Activated naive CD4-positive, alpha-beta T cell treated with anti-CD3 and anti-CD28 coated beads for 36 hours (primary cell): ENCODE measurements at regions not wholly inside any gene's neighbourhood (a gene's known extent, or its start where the extent isn't known, plus 50 kb on each side); places are given as distances from the start of the nearest gene placed in this dataset.
A peak's percentile ranks its signal among the peaks of the same experiment; 100 is the strongest.

Experiments
- CTCF ChIA-PET: fragments of 350-600 bp; sonication (Branson Sonifier 250); formaldehyde crosslinking; loops from one replicate; lab custom pipeline; 2021; ENCODE audit warnings: antibody characterized with exemption; lab: Charles Lee
- DNase-seq: peaks from one replicate; pipeline ENCODE4 v3.0.0-alpha.2; 2020
- H3K27ac Mint-ChIP-seq: one replicate; pipeline ENCODE4 v1.8.0; 2021; ENCODE audit warnings: mild to moderate bottlenecking, mixed read lengths
- H3K27me3 Mint-ChIP-seq: one replicate; pipeline ENCODE4 v1.8.0; 2021; ENCODE audit warnings: low read depth, mixed read lengths
- H3K36me3 Mint-ChIP-seq: one replicate; pipeline ENCODE4 v1.8.0; 2021; ENCODE audit warnings: low read depth, mixed read lengths
- H3K4me1 Mint-ChIP-seq: one replicate; pipeline ENCODE4 v1.8.0; 2021; ENCODE audit warnings: low read depth, mixed read lengths
- H3K4me3 Mint-ChIP-seq: one replicate; pipeline ENCODE4 v1.8.0; 2021; ENCODE audit warnings: mild to moderate bottlenecking, moderate library complexity, mixed read lengths
- H3K9me3 Mint-ChIP-seq: one replicate; pipeline ENCODE4 v1.8.0; 2021; ENCODE audit warnings: mixed read lengths
- intact Hi-C: fragments of 100-400 bp; cut with micrococcal nuclease; formaldehyde crosslinking; loops from one replicate; pipeline ENCODE4 v1.15.1; 2023

DNA sequence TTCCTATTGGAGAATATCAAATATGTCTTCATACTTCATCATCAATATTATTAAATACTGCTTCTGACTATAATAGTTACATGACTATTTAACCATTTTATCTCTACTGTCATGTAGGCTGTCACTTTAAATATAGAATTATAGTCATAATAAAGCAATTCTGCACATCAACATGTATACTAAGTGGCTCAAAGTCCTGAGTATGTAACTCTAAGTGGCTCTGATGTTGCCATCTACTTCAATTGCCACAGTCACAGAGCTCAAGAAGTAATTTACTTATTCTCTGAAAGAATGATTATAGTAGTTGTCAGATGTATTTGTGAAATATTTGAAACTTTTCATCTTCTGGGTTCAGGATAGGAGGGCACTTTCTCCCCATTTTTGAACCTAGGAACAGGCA is 202.3 kb downstream of the KITLG start:
- no peaks in the 10 kb centered on the region for H3K9me3 Mint-ChIP-seq
- CTCF ChIA-PET = no interaction called here

DNA sequence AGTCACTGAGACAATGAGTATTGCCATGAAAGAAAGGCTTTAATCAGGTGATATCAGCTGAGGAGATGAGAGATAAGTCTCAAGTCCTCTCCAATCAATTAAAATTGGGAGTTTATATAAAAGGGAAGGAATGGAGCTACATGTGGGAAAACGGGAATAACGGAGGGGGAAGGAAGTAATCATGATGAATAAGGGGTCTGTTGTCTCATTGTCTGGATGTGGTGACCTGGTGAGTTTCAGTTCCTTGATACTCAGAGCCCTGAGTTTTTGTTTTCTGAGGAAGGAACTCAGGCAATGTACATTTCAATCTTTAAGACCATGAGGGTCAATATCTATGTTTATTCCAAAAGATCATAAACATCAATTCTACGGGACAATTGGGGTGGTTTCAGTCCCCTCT is 198.8 kb downstream of the KITLG start:
- intact Hi-C loops = no loop called here
- H3K9me3 Mint-ChIP-seq = no peaks in the 10 kb centered on the region
- no peak overlapping the region for H3K27ac Mint-ChIP-seq
- no peak for DNase-seq
- CTCF ChIA-PET = no interaction called here
- H3K36me3 Mint-ChIP-seq = no peaks in the 10 kb centered on the region
- H3K27me3 Mint-ChIP-seq = no peaks in the 10 kb centered on the region
- H3K4me3 Mint-ChIP-seq = no peak overlapping the region
- no peaks in the 10 kb centered on the region for H3K4me1 Mint-ChIP-seq

More for the DNA sequence above, 202.3 kb downstream of the KITLG start:
- H3K27ac Mint-ChIP-seq = no peak overlapping the region
- H3K4me1 Mint-ChIP-seq = no peaks in the 10 kb centered on the region
- H3K27me3 Mint-ChIP-seq = no peaks in the 10 kb centered on the region
- intact Hi-C loops = no loop called here
- no peaks in the 10 kb centered on the region for H3K36me3 Mint-ChIP-seq
- DNase-seq = no peak
- H3K4me3 Mint-ChIP-seq = no peak overlapping the region

DNA sequence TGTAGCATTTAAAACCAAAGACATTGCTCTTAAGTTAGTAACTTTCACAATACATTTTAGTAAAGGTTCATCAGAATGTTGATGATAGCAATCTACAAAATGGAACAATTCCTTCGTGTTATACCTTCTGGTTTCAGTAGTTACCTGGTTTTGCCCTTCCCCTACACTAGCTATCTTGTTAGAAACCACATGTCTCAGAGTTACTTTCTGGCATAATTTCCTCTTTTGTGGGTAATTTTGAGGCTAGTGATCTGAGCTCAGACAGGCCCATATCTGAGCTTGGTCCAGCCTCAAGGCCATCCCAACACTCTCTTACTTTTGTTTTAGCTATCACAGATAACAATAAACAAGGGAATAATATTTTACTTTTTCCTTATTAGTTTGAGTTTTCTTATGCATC is 196.9 kb downstream of the KITLG start:
- intact Hi-C loops = no loop called here
- Mint-ChIP-seq H3K27ac (no peak overlapping the region), H3K36me3 (no peaks in the 10 kb centered on the region), H3K27me3 (no peaks in the 10 kb centered on the region), H3K9me3 (no peaks in the 10 kb centered on the region), H3K4me3 (no peak overlapping the region), H3K4me1 (no peaks in the 10 kb centered on the region)
- no peak for DNase-seq
- CTCF ChIA-PET = no interaction called here

DNA sequence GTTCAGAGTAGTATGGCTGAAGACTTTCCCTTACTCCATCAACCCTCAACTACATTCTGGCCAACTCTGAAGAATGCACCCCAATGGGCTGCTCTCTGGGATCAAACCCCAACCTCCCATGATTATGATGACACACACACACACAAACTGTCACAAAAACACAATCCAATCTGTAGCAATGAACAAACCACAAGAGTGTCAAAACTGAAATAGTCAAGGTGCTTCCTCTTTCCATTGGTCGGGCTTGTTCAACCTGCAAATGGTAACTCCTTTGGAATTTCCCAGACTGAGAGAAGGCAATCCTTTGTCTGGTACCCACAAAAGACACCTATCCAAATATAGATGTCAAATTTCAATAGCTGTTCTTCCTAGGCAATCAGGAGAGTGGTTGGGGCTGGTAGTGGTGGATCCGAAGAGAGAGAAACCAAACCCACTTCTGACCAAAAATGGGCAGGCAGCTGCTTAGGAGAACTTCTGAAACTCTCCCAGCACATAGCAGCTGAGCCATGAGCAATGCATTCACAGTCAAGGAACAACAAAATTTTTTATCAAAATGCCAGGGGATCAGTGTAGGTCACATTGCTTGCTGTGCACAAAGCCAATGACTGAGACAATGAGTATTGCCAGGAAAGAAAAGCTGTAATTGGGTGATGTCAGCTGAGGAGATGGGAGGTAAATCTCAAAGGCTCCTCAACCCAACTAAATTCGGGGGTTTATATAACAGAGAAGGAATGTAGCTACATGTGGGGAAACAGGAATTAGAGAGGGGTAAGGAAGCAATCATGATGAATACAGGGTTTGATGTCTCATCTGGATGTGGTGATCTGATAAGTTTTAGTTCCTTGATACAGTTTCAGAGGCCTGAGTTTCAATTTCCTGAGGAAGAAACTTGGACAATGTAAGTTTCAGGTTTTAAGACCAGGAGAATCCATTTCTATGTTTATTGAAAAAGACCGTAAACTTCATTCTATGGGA is 191.4 kb downstream of the KITLG start:
- no peak for DNase-seq
- Mint-ChIP-seq H3K9me3 (no peaks in the 10 kb centered on the region), H3K27ac (no peak overlapping the region), H3K36me3 (no peaks in the 10 kb centered on the region), H3K27me3 (no peaks in the 10 kb centered on the region), H3K4me3 (no peak overlapping the region), H3K4me1 (no peaks in the 10 kb centered on the region)
- intact Hi-C loops = no loop called here
- CTCF ChIA-PET = interaction anchor here (0.6 kb wide), 1 partner anchor 232 kb away, joined by 4 read pairs; no protein-coding TSS in a partner anchor

DNA sequence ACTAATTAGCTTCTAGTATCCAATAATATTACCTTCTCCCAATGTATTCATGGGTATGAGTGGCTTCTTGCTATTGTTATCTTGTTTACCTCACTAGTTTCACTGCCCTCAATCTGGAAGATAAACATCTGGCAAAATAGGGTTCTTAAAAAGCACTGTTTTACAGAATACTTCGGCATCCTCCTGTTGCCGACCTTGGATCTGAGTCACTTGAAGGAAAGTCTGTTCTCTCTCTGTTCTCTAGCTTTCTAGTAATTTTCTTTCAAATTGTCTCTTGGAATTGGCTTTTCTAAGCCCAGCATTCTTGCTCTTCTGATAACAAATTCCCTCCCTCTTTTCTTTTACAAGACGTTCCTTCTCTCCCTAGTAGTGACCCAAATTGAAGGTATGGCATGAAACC is 189.5 kb downstream of the KITLG start:
- H3K4me3 Mint-ChIP-seq = no peak overlapping the region
- CTCF ChIA-PET = no interaction called here
- no peaks in the 10 kb centered on the region for H3K4me1 Mint-ChIP-seq
- H3K9me3 Mint-ChIP-seq = peaks cover 2% of the 10 kb centered on the region
- intact Hi-C loops = loop anchor here (1.0 to 5.0 kb wide), 4 partner anchors 92 to 354 kb away; partner anchors contain the start of genes CEP290 and TMTC3
- H3K36me3 Mint-ChIP-seq = no peaks in the 10 kb centered on the region
- no peaks in the 10 kb centered on the region for H3K27me3 Mint-ChIP-seq
- no peak overlapping the region for H3K27ac Mint-ChIP-seq
- no peak for DNase-seq

DNA sequence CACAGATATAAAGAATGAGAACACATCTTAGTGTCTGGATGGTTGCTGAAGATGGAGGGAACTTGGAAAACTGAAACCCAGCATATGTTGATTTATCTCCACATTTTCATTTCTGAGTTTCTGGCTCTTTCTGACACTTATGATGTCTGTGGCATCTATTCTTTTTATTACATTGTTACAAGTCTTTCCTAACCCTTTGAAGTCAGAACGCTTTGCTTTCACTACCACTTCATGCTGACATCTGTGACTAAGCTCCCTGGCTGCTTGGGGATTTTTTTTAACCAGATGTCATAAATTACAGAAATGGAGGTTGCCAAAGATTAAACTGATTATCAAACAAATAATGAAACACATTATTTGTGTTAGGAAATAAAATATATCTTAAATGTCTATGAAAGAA is 188.7 kb downstream of the KITLG start:
- no peak overlapping the region for H3K27ac Mint-ChIP-seq
- no peak overlapping the region for H3K4me3 Mint-ChIP-seq
- no peaks in the 10 kb centered on the region for H3K36me3 Mint-ChIP-seq
- peak; percentile 6 for DNase-seq
- H3K4me1 Mint-ChIP-seq = no peaks in the 10 kb centered on the region
- CTCF ChIA-PET = no interaction called here
- H3K27me3 Mint-ChIP-seq = no peaks in the 10 kb centered on the region
- intact Hi-C loops = loop anchor here (1.0 to 5.0 kb wide), 4 partner anchors 92 to 354 kb away; partner anchors contain the start of genes CEP290 and TMTC3
- peaks cover 3% of the 10 kb centered on the region for H3K9me3 Mint-ChIP-seq

DNA sequence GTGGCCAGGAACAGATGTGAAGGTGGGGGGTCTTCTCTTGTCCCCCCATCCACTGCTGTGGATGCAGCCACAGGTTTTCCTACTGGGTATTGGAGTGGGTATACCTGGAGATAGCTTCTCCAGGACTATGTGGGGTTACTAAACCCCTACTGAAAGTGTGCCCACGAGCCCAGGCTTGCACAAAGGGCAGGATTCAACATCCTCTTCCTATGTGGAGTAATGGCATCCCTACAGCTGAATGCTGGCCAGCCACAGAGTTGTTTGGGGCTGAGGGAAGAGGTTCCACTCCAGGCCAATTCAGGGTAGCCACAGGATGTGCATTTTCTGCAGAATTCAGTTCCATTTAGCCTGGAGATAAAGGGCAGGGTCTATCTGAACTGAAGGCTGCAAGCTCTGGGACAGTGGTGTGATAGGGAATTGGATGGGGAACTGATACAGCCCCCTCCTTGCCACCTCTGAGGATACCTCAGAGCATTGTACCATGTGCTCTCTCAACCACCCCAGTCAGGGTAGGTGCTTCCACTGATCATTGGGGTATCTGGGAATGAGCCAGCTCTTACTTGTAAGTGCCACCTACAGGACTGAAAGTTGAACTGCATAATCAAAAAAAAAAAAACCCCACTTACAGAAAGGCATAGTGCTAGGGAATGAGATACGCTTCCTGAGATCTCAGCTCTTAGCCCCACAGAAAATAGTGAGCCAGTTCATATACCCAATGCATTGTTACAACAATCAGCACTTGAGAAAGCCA is 187.1 kb downstream of the KITLG start:
- no peak overlapping the region for H3K4me3 Mint-ChIP-seq
- H3K9me3 Mint-ChIP-seq = peaks cover 3% of the 10 kb centered on the region
- no peaks in the 10 kb centered on the region for H3K36me3 Mint-ChIP-seq
- CTCF ChIA-PET = interaction anchor here (0.5 kb wide), 1 partner anchor 283 kb away, joined by 3 read pairs; no protein-coding TSS in a partner anchor
- no peak overlapping the region for H3K27ac Mint-ChIP-seq
- no peak for DNase-seq
- no peaks in the 10 kb centered on the region for H3K27me3 Mint-ChIP-seq
- H3K4me1 Mint-ChIP-seq = no peaks in the 10 kb centered on the region
- intact Hi-C loops = loop anchor here (1.0 to 5.0 kb wide), 3 partner anchors 239 to 356 kb away; a partner anchor contains a TSS

DNA sequence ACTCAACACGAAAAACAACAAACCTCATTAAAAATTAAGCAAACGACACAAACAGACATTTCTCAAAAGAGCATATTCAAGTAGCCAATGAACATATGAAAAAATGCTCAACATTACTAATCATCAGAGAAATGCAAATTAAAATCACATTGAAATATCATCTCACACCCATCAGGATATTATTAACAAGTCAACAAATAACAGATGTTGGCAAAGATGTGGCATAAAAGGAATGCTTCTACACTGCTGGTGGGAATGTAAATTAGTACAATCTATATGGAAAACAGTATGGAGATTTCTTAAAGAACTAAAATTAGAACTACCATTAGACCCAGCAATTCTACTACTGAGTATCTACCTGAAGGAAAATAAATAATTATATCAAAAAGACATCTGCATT is 182.2 kb downstream of the KITLG start:
- DNase-seq = no peak
- H3K4me1 Mint-ChIP-seq = no peaks in the 10 kb centered on the region
- no peak overlapping the region for H3K4me3 Mint-ChIP-seq
- CTCF ChIA-PET = no interaction called here
- no peaks in the 10 kb centered on the region for H3K27me3 Mint-ChIP-seq
- H3K9me3 Mint-ChIP-seq = peaks cover 3% of the 10 kb centered on the region
- intact Hi-C loops = no loop called here
- no peak overlapping the region for H3K27ac Mint-ChIP-seq
- H3K36me3 Mint-ChIP-seq = no peaks in the 10 kb centered on the region

DNA sequence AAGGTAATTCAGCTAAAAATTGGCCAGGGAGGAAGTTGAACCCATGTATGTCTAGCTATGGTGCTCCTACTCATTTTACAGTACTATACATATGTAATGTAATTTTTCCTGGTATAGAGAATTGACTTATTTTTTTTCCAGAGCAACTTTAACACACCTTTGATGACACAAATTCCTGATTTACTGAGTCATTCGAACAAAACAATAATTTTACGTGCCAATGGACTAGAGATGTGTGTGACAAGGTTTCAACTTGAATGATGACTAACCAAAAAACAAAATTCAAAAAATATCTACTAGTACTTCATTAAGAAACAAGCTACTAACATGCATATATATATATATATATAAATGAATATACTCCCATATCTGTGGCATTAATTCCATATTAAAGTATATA is 180.5 kb downstream of the KITLG start:
- H3K4me1 Mint-ChIP-seq = no peaks in the 10 kb centered on the region
- no peak overlapping the region for H3K27ac Mint-ChIP-seq
- DNase-seq = no peak
- peaks cover 1% of the 10 kb centered on the region for H3K9me3 Mint-ChIP-seq
- intact Hi-C loops = no loop called here
- H3K27me3 Mint-ChIP-seq = no peaks in the 10 kb centered on the region
- H3K36me3 Mint-ChIP-seq = no peaks in the 10 kb centered on the region
- CTCF ChIA-PET = no interaction called here
- H3K4me3 Mint-ChIP-seq = no peak overlapping the region

DNA sequence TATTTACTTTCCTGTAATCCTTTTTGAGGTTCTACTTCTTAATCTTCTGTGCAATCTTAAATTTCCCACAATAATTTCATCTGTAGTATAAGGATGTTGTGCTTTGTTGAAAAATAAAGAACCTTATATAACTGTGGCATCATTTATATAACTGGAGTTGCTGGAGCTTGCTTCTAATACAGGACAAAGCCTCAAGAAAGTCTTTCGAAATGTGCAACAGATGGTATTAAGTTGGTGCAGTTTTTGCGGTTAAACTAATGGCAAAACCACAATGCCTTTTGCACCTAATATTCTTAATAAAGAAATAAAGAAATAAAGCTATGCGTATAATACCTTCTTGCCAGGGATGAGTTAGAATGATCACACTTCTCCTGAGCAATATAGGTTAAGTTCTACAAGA is 180.0 kb downstream of the KITLG start:
- H3K27ac Mint-ChIP-seq = no peak overlapping the region
- no peak for DNase-seq
- CTCF ChIA-PET = no interaction called here
- H3K36me3 Mint-ChIP-seq = no peaks in the 10 kb centered on the region
- H3K27me3 Mint-ChIP-seq = no peaks in the 10 kb centered on the region
- H3K4me1 Mint-ChIP-seq = no peaks in the 10 kb centered on the region
- H3K9me3 Mint-ChIP-seq = peaks cover 1% of the 10 kb centered on the region
- intact Hi-C loops = no loop called here
- no peak overlapping the region for H3K4me3 Mint-ChIP-seq

DNA sequence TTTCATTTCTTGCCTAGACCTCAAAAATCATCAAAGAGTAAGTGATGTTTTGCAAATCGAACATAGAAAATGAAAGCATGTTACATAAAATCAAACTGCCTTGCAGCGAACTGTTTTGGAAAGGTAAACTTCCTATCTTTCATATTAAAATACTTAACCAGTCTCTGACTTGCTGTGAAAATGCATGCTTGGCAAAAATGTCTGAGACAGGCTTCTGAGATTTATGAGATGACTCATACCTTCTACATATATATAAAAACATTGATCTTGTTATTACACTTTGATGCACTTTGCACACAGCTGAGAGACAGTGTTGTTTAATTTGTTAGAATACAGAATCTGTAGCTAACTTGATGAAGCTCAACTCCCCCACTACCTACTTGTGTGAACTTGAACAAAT is 179.1 kb downstream of the KITLG start:
- Mint-ChIP-seq H3K4me3 (no peak overlapping the region), H3K4me1 (no peaks in the 10 kb centered on the region), H3K27me3 (no peaks in the 10 kb centered on the region), H3K36me3 (no peaks in the 10 kb centered on the region), H3K27ac (no peak overlapping the region), H3K9me3 (no peaks in the 10 kb centered on the region)
- intact Hi-C loops = no loop called here
- DNase-seq = no peak
- CTCF ChIA-PET = no interaction called here

DNA sequence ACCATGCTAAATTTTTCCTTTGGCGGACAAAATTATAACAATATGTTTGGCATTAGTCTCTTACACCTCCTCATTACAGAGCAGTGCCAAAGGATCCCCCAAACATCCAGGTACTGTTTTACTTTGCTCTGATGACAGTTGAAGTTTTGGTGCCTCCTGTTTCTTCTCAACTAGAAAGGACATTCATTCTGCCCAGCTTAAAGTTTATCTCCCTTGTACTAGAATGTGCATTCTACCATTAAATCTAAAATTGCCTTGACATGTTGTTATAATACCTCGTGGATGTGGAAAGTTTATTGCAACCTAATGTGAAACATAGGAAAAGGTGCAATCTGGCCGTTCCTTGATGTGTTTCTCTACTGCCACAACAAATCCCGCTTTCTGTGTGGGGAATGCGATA is 173.4 kb downstream of the KITLG start:
- CTCF ChIA-PET = no interaction called here
- intact Hi-C loops = no loop called here
- Mint-ChIP-seq H3K4me1 (no peaks in the 10 kb centered on the region), H3K27ac (no peak overlapping the region), H3K27me3 (no peaks in the 10 kb centered on the region), H3K36me3 (no peaks in the 10 kb centered on the region), H3K9me3 (no peaks in the 10 kb centered on the region), H3K4me3 (no peak overlapping the region)
- no peak for DNase-seq
